ENCODE measurements at regions not wholly inside any gene's neighbourhood (a gene's known extent, or its start where the extent isn't known, plus 50 kb on each side); places are given as distances from the start of the nearest gene placed in this dataset.

GRCh38 chr3:157637866-157638265, 134.7 kb upstream of the VEPH1 start:
- Histone ChIP-seq H3F3A (ENCODE audit: low read depth) (no peaks in the 10 kb centered on the region), H3K4me3 (no peak overlapping the region), H3K4me2 (no peak overlapping the region), H3K79me2 (ENCODE audit: low read depth) (no peaks in the 10 kb centered on the region), H2AFZ (replicated peaks) (no peak overlapping the region), H4K20me1 (ENCODE audit: low read depth) (no peaks in the 10 kb centered on the region), H3K9ac (no peak overlapping the region), H3K27me3 (no peaks in the 10 kb centered on the region), H3K36me3 (no peaks in the 10 kb centered on the region), H3K9me3 (ENCODE audit: low read depth) (no peaks in the 10 kb centered on the region), H3K27ac (no peak overlapping the region), H3K4me1 (no peaks in the 10 kb centered on the region)
- Mint-ChIP-seq H3K36me3 (no peaks in the 10 kb centered on the region), H3K27me3 (ENCODE audit: insufficient read depth, low read depth) (peaks cover 2% of the 10 kb centered on the region), H3K4me1 (peaks cover 2% of the 10 kb centered on the region), H3K27ac (no peak overlapping the region), H3K9me3 (peaks cover 11% of the 10 kb centered on the region), H3K4me3 (no peak overlapping the region)
- no peak for TF ChIP-seq EZH2 (IDR thresholded peaks at IDR 0.05)
- TF ChIP-seq EZH2phosphoT487 (IDR thresholded peaks at IDR 0.05): no peak
- no peak for DNase-seq (ENCODE audit: low spot score)

- H3K9me3 ChIP-seq (ENCODE audit: low read depth): no peaks in the 10 kb centered on the region
- H3K4me1 ChIP-seq: no peaks in the 10 kb centered on the region
- no peak overlapping the region for H3K4me2 ChIP-seq
- H3K36me3 Mint-ChIP-seq: no peaks in the 10 kb centered on the region
- H3K4me3 Mint-ChIP-seq: no peak overlapping the region
- H3K27me3 ChIP-seq: no peaks in the 10 kb centered on the region
- peaks cover 11% of the 10 kb centered on the region for H3K9me3 Mint-ChIP-seq
- H3K27me3 Mint-ChIP-seq (ENCODE audit: insufficient read depth, low read depth): peaks cover 2% of the 10 kb centered on the region
- H3K4me3 ChIP-seq: no peak overlapping the region
- H3F3A ChIP-seq (ENCODE audit: low read depth): no peaks in the 10 kb centered on the region
- H3K27ac Mint-ChIP-seq: no peak overlapping the region
- no peaks in the 10 kb centered on the region for H3K36me3 ChIP-seq
- no peaks in the 10 kb centered on the region for H3K79me2 ChIP-seq (ENCODE audit: low read depth)
- no peak overlapping the region for H3K27ac ChIP-seq
- no peaks in the 10 kb centered on the region for H3K4me1 Mint-ChIP-seq
- no peak for TF ChIP-seq EZH2 (IDR thresholded peaks at IDR 0.05)
- no peak for DNase-seq (ENCODE audit: low spot score)
- no peak overlapping the region for H3K9ac ChIP-seq
- H2AFZ ChIP-seq (replicated peaks): no peak overlapping the region
- no peaks in the 10 kb centered on the region for H4K20me1 ChIP-seq (ENCODE audit: low read depth)
Observed at GRCh38 chr3:157633241-157633640, 130.0 kb upstream of the VEPH1 start.

- no peak overlapping the region for H3K27ac Mint-ChIP-seq
Observed at GRCh38 chr3:157632075-157632474, 128.9 kb upstream of the VEPH1 start.

GRCh38 chr3:157631478-157631877, 128.3 kb upstream of the VEPH1 start:
- H3K27ac Mint-ChIP-seq: no peak overlapping the region
- no peaks in the 10 kb centered on the region for H3K36me3 Mint-ChIP-seq
- no peaks in the 10 kb centered on the region for H3K36me3 ChIP-seq
- TF ChIP-seq EZH2 (IDR thresholded peaks at IDR 0.05) (no peak), EZH2phosphoT487 (IDR thresholded peaks at IDR 0.05) (no peak), CTCF (IDR thresholded peaks at IDR 0.05) (no peak)
- H3K79me2 ChIP-seq (ENCODE audit: low read depth): no peaks in the 10 kb centered on the region
- no peak overlapping the region for H3K27ac ChIP-seq
- no peaks in the 10 kb centered on the region for H3K4me1 Mint-ChIP-seq
- no peaks in the 10 kb centered on the region for H3K4me1 ChIP-seq
- no peak for DNase-seq (ENCODE audit: low spot score)
- no peaks in the 10 kb centered on the region for H3K27me3 ChIP-seq
- no peak overlapping the region for H3K4me3 ChIP-seq
- no peaks in the 10 kb centered on the region for H3K9me3 ChIP-seq (ENCODE audit: low read depth)
- no peaks in the 10 kb centered on the region for H4K20me1 ChIP-seq (ENCODE audit: low read depth)
- H2AFZ ChIP-seq (replicated peaks): no peak overlapping the region
- no peaks in the 10 kb centered on the region for H3F3A ChIP-seq (ENCODE audit: low read depth)
- H3K9ac ChIP-seq: no peak overlapping the region
- H3K4me3 Mint-ChIP-seq: no peak overlapping the region
- H3K4me2 ChIP-seq: no peak overlapping the region
- no peaks in the 10 kb centered on the region for H3K9me3 Mint-ChIP-seq
- H3K27me3 Mint-ChIP-seq (ENCODE audit: insufficient read depth, low read depth): peaks cover 2% of the 10 kb centered on the region

More at GRCh38 chr3:157632075-157632474, 128.9 kb upstream of the VEPH1 start:
- Mint-ChIP-seq H3K4me3 (no peak overlapping the region), H3K27me3 (ENCODE audit: insufficient read depth, low read depth) (peaks cover 2% of the 10 kb centered on the region), H3K36me3 (no peaks in the 10 kb centered on the region), H3K4me1 (no peaks in the 10 kb centered on the region), H3K9me3 (peaks cover 2% of the 10 kb centered on the region)
- DNase-seq (ENCODE audit: low spot score): no peak
- Histone ChIP-seq H3K9ac (no peak overlapping the region), H4K20me1 (ENCODE audit: low read depth) (no peaks in the 10 kb centered on the region), H3K27me3 (no peaks in the 10 kb centered on the region), H3K9me3 (ENCODE audit: low read depth) (no peaks in the 10 kb centered on the region), H3F3A (ENCODE audit: low read depth) (no peaks in the 10 kb centered on the region), H3K4me1 (no peaks in the 10 kb centered on the region), H3K27ac (no peak overlapping the region), H3K79me2 (ENCODE audit: low read depth) (no peaks in the 10 kb centered on the region), H3K4me2 (no peak overlapping the region), H2AFZ (replicated peaks) (no peak overlapping the region), H3K4me3 (no peak overlapping the region), H3K36me3 (no peaks in the 10 kb centered on the region)
- TF ChIP-seq CTCF (IDR thresholded peaks at IDR 0.05) (no peak), EZH2 (IDR thresholded peaks at IDR 0.05) (no peak), EZH2phosphoT487 (IDR thresholded peaks at IDR 0.05) (no peak)

Data from neural progenitor cell (in vitro differentiated cells).